B cell (primary cell): ENCODE measurements at regions not wholly inside any gene's neighbourhood (a gene's known extent, or its start where the extent isn't known, plus 50 kb on each side); places are given as distances from the start of the nearest gene placed in this dataset.

Experiments
- ATAC-seq: fragments of 200-7000 bp; cut with Tn5 transposase; one replicate; pipeline ENCODE4 v1.10.0; 2021; ENCODE audit warnings: low read depth, mild to moderate bottlenecking, moderate number of reproducible peaks, moderate library complexity
- CTCF ChIA-PET: fragments of 350-600 bp; sonication (Branson Sonifier 250); formaldehyde crosslinking; loops from one replicate; lab custom pipeline; 2021; ENCODE audit warnings: antibody characterized with exemption, inconsistent platforms; lab: Charles Lee
- POLR2A ChIA-PET: fragments of 350-600 bp; sonication (Branson Sonifier 250); formaldehyde crosslinking; loops from one replicate; lab custom pipeline; 2021; ENCODE audit warnings: antibody characterized with exemption; lab: Charles Lee
- DNase-seq: peaks from one replicate; pipeline ENCODE4 v3.0.0; 2013
- H2AFZ ChIP-seq: 2 replicates; pipeline ENCODE4 v1.6.1; 2012; ENCODE audit warnings: mild to moderate bottlenecking, low read depth, low read length; ENCODE audit not compliant: insufficient read depth, poor library complexity, severe bottlenecking
- H3K27ac ChIP-seq, 2 donors: 1 replicate in 1 of 2; 2 replicates in 1 of 2; pipeline ENCODE4 v1.5.1; 2012 to 2013; ENCODE audit warnings: low read length in 2 of 2, mild to moderate bottlenecking in 2 of 2, moderate library complexity in 1 of 2
- H3K27me3 ChIP-seq, 4 experiments: fragments of 200-600 bp in 1 of 4; sonication (generic) in 1 of 4; replicated peaks in 1 of 4; 1 replicate in 2 of 4; 2 replicates in 2 of 4; pipeline versions ENCODE4 v1.6.1 to v1.7.0; 2013 to 2016; ENCODE audit warnings: low read length in 3 of 4, mild to moderate bottlenecking in 2 of 4, mixed read lengths in 1 of 4, moderate library complexity in 1 of 4; ENCODE audit not compliant: insufficient read depth in 4 of 4, control insufficient read depth in 3 of 4; ENCODE audit errors: control extremely low read depth in 1 of 4
- H3K36me3 ChIP-seq, 2 experiments: replicated peaks in 1 of 2; 1 replicate in 1 of 2; 2 replicates in 1 of 2; pipeline versions ENCODE4 v1.6.1 to v1.7.1; 2013; ENCODE audit warnings: low read length in 1 of 2; ENCODE audit not compliant: insufficient read depth in 2 of 2, control insufficient read depth in 1 of 2; ENCODE audit errors: control extremely low read depth in 1 of 2, extremely low read depth in 1 of 2
- H3K4me1 ChIP-seq, 2 donors: fragments of 200-600 bp in 1 of 2; sonication (generic) in 1 of 2; 1 replicate in 1 of 2; 2 replicates in 1 of 2; pipeline versions ENCODE4 v1.5.1 to v1.6.1; 2013 to 2017; ENCODE audit warnings: low read length in 2 of 2; ENCODE audit not compliant: control insufficient read depth in 2 of 2, insufficient read depth in 2 of 2
- H3K4me2 ChIP-seq: replicated peaks from 2 replicates; pipeline ENCODE3; 2012; ENCODE audit warnings: mild to moderate bottlenecking, low read depth, low read length; ENCODE audit not compliant: poor library complexity, severe bottlenecking
- H3K4me3 ChIP-seq, 5 experiments: fragments of 200-600 bp in 1 of 5; sonication (generic) in 1 of 5; 1 replicate in 3 of 5; 2 replicates in 2 of 5; pipeline versions ENCODE4 v1.5.1 to v1.7.0; 2011 to 2016; ENCODE audit warnings: low read length in 4 of 5, mild to moderate bottlenecking in 4 of 5, low read depth in 2 of 5, control low read depth in 1 of 5, moderate library complexity in 1 of 5; ENCODE audit not compliant: insufficient read depth in 1 of 5; ENCODE audit errors: control extremely low read depth in 1 of 5, extremely low read depth in 1 of 5
- H3K79me2 ChIP-seq: fragments of 200-600 bp; sonication (generic); one replicate; pipeline ENCODE4 v1.6.0; 2016; ENCODE audit warnings: low read length; ENCODE audit not compliant: control insufficient read depth, insufficient read depth
- H3K9ac ChIP-seq: fragments of 200-600 bp; sonication (generic); 2 replicates; pipeline ENCODE4 v1.6.1; 2017; ENCODE audit warnings: mild to moderate bottlenecking, low read length, moderate library complexity
- H3K9me3 ChIP-seq, 3 donors: one replicate each; pipeline versions ENCODE4 v1.6.1 to v1.7.1; 2013; ENCODE audit warnings: low read length in 2 of 3; ENCODE audit not compliant: control insufficient read depth in 2 of 3, insufficient read depth in 1 of 3; ENCODE audit errors: control extremely low read depth in 1 of 3
- H4K20me1 ChIP-seq: 2 replicates; pipeline ENCODE4 v1.6.0; 2012; ENCODE audit warnings: mild to moderate bottlenecking, low read length; ENCODE audit not compliant: insufficient read depth, control insufficient read depth, poor library complexity, severe bottlenecking
- H3K27ac Mint-ChIP-seq: one replicate; pipeline ENCODE4 v1.8.0; 2021; ENCODE audit warnings: mixed read lengths
- H3K27me3 Mint-ChIP-seq: one replicate; pipeline ENCODE4 v1.8.0; 2021; ENCODE audit warnings: mixed read lengths
- H3K4me1 Mint-ChIP-seq: one replicate; pipeline ENCODE4 v1.8.0; 2021; ENCODE audit warnings: mixed read lengths
- H3K4me3 Mint-ChIP-seq: one replicate; pipeline ENCODE4 v1.8.0; 2021; ENCODE audit warnings: mixed read lengths
- H3K9me3 Mint-ChIP-seq: one replicate; pipeline ENCODE4 v1.8.0; 2022; ENCODE audit warnings: mixed read lengths; ENCODE audit not compliant: insufficient read depth
- CTCF ChIP-seq: fragments of 200-600 bp; IDR thresholded peaks from one replicate; pipeline ENCODE4 v1.8.0; 2022; ENCODE audit warnings: antibody characterized with exemption, mild to moderate bottlenecking
- EZH2 ChIP-seq: IDR thresholded peaks from 2 replicates; pipeline ENCODE4 v1.6.1; 2012; ENCODE audit warnings: borderline replicate concordance, low read depth, mild to moderate bottlenecking, moderate library complexity, low read length; ENCODE audit not compliant: insufficient read depth, poor library complexity, severe bottlenecking
- WGBS: methylation state at CpG from one replicate; pipeline ENCODE4 v1.1.5; 2013; ENCODE audit warnings: missing lambda C conversion rate; ENCODE audit not compliant: insufficient coverage; 5-methylcytosine and 5-hydroxymethylcytosine counted together
- intact Hi-C: fragments of 100-400 bp; cut with micrococcal nuclease; formaldehyde crosslinking; loops from one replicate; pipeline ENCODE4 v1.10.0; 2022

DNA sequence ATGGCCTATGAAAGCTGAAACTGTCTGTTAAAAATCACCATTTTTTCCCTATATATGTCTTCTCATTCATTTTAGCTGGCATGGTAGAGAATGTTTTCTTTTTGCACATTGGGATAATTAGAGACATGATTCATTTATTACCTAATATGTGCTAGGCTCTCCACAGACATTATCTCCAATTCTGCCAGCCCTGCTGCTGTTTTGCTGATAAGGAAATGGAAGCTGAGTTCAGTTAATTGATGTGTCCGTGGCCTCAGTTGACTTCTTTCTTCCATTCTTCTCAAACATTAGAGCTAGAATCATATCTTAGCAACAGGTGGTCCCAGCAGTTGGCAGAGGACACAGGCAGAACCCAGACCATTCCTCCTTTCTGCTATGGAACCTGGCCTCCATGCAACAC is 644.1 kb upstream of the CITED2 start:
- no peak overlapping the region for H3K4me3 ChIP-seq
- CTCF ChIA-PET, result no interaction called here
- no peaks in the 10 kb centered on the region for H3K4me1 ChIP-seq
- TF ChIP-seq CTCF (no peak), EZH2 (no peak)
- no peak overlapping the region for H3K4me2 ChIP-seq
- Mint-ChIP-seq H3K4me3 (no peak overlapping the region), H3K9me3 (peaks cover 11% of the 10 kb centered on the region), H3K27ac (no peak overlapping the region), H3K27me3 (no peaks in the 10 kb centered on the region), H3K4me1 (no peaks in the 10 kb centered on the region)
- no peaks in the 10 kb centered on the region for H4K20me1 ChIP-seq
- no peaks in the 10 kb centered on the region for H3K27me3 ChIP-seq
- H3K9me3 ChIP-seq, result peaks cover 0 to 9% (median 9%) of the 10 kb centered on the region in 3 donors
- H2AFZ ChIP-seq, result no peak overlapping the region
- POLR2A ChIA-PET, result no interaction called here
- H3K36me3 ChIP-seq, result no peaks in the 10 kb centered on the region
- no peak for DNase-seq
- WGBS, result no CpG with 5 or more reads among the region's 1 CpG
- H3K27ac ChIP-seq, result no peak overlapping the region
- no peak overlapping the region for H3K9ac ChIP-seq
- ATAC-seq, result no peak
- intact Hi-C loops, result no loop called here
- H3K79me2 ChIP-seq, result no peaks in the 10 kb centered on the region

- no peak overlapping the region for H3K9ac ChIP-seq
- H3K4me1 ChIP-seq, result no peaks in the 10 kb centered on the region
- DNase-seq, result no peak
- POLR2A ChIA-PET, result no interaction called here
- H3K4me3 ChIP-seq, result no peak overlapping the region
- H3K79me2 ChIP-seq, result no peaks in the 10 kb centered on the region
- Mint-ChIP-seq H3K4me3 (no peak overlapping the region), H3K9me3 (peaks cover 11% of the 10 kb centered on the region), H3K4me1 (peaks cover under 1% of the 10 kb centered on the region), H3K27ac (no peak overlapping the region), H3K27me3 (no peaks in the 10 kb centered on the region)
- CTCF ChIA-PET, result no interaction called here
- no peak overlapping the region for H3K4me2 ChIP-seq
- no peaks in the 10 kb centered on the region for H3K36me3 ChIP-seq
- intact Hi-C loops, result no loop called here
- no peak overlapping the region for H3K27ac ChIP-seq
- no peaks in the 10 kb centered on the region for H3K27me3 ChIP-seq
- TF ChIP-seq CTCF (no peak), EZH2 (no peak)
- WGBS, result no CpG with 5 or more reads among the region's 1 CpG
- H2AFZ ChIP-seq, result no peak overlapping the region
- peaks cover 0 to 9% (median 9%) of the 10 kb centered on the region in 3 donors for H3K9me3 ChIP-seq
- no peaks in the 10 kb centered on the region for H4K20me1 ChIP-seq
- ATAC-seq, result no peak
Observed at GRCh38 chr6:140017470-140017869, 643.0 kb upstream of the CITED2 start.
